Glutamatergic neuron (in vitro differentiated cells): ENCODE measurements at regions not wholly inside any gene's neighbourhood (a gene's known extent, or its start where the extent isn't known, plus 50 kb on each side); places are given as distances from the start of the nearest gene placed in this dataset.

Experiments used
- DNase-seq: peaks from one replicate; pipeline ENCODE4 v3.0.0; 2022
- H3K27ac Mint-ChIP-seq: one replicate; pipeline ENCODE4 v1.8.0; 2020; ENCODE audit warnings: mild to moderate bottlenecking, mixed read lengths, inconsistent platforms; ENCODE audit not compliant: unreplicated experiment
- H3K27me3 Mint-ChIP-seq: one replicate; pipeline ENCODE4 v1.8.0; 2020; ENCODE audit warnings: mild to moderate bottlenecking, moderate library complexity, mixed read lengths, inconsistent platforms; ENCODE audit not compliant: unreplicated experiment
- H3K36me3 Mint-ChIP-seq: one replicate; pipeline ENCODE4 v1.8.0; 2020; ENCODE audit warnings: mild to moderate bottlenecking, mixed read lengths, inconsistent platforms; ENCODE audit not compliant: unreplicated experiment
- H3K4me1 Mint-ChIP-seq: one replicate; pipeline ENCODE4 v1.8.0; 2020; ENCODE audit warnings: mild to moderate bottlenecking, low read depth, mixed read lengths, inconsistent platforms; ENCODE audit not compliant: unreplicated experiment
- H3K4me3 Mint-ChIP-seq: one replicate; pipeline ENCODE4 v1.8.0; 2020; ENCODE audit warnings: mild to moderate bottlenecking, mixed read lengths, inconsistent platforms; ENCODE audit not compliant: unreplicated experiment
- H3K9me3 Mint-ChIP-seq: one replicate; pipeline ENCODE4 v1.8.0; 2020; ENCODE audit warnings: mild to moderate bottlenecking, moderate library complexity, mixed read lengths, inconsistent platforms; ENCODE audit not compliant: unreplicated experiment
- CTCF ChIP-seq: fragments of 200-600 bp; sonication (generic); IDR thresholded peaks from one replicate; pipeline ENCODE4 v1.5.0; 2021; ENCODE audit not compliant: partially characterized antibody, unreplicated experiment

- Mint-ChIP-seq H3K27ac (no peak overlapping the region), H3K4me3 (no peak overlapping the region), H3K27me3 (no peaks in the 10 kb centered on the region), H3K9me3 (peaks cover 2% of the 10 kb centered on the region), H3K36me3 (no peaks in the 10 kb centered on the region), H3K4me1 (no peaks in the 10 kb centered on the region)
- DNase-seq: no peak
- no peak for TF ChIP-seq CTCF
These were observed 534.6 kb upstream of the ROBO2 start for GRCh38 chr3:76505202-76505845.

GRCh38 chr3:76509179-76509830 lies 530.6 kb upstream of the ROBO2 start:
- Mint-ChIP-seq H3K4me3 (no peak overlapping the region), H3K9me3 (peaks cover 2% of the 10 kb centered on the region), H3K36me3 (no peaks in the 10 kb centered on the region), H3K27ac (no peak overlapping the region), H3K27me3 (no peaks in the 10 kb centered on the region), H3K4me1 (no peaks in the 10 kb centered on the region)
- TF ChIP-seq CTCF: no peak
- DNase-seq: no peak

GRCh38 chr3:76514836-76515235 lies 525.1 kb upstream of the ROBO2 start:
- no peak overlapping the region for H3K27ac Mint-ChIP-seq

GRCh38 chr3:76523337-76523736 lies 516.6 kb upstream of the ROBO2 start:
- Mint-ChIP-seq H3K9me3 (no peaks in the 10 kb centered on the region), H3K27ac (no peak overlapping the region), H3K4me3 (no peak overlapping the region), H3K4me1 (no peaks in the 10 kb centered on the region), H3K36me3 (no peaks in the 10 kb centered on the region), H3K27me3 (no peaks in the 10 kb centered on the region)
- no peak for TF ChIP-seq CTCF
- no peak for DNase-seq

More at GRCh38 chr3:76514836-76515235, 525.1 kb upstream of the ROBO2 start:
- no peaks in the 10 kb centered on the region for H3K4me1 Mint-ChIP-seq
- H3K4me3 Mint-ChIP-seq: no peak overlapping the region
- no peak for TF ChIP-seq CTCF
- peaks cover under 1% of the 10 kb centered on the region for H3K9me3 Mint-ChIP-seq
- no peaks in the 10 kb centered on the region for H3K36me3 Mint-ChIP-seq
- H3K27me3 Mint-ChIP-seq: no peaks in the 10 kb centered on the region
- no peak for DNase-seq

- Mint-ChIP-seq H3K9me3 (no peaks in the 10 kb centered on the region), H3K4me1 (no peaks in the 10 kb centered on the region), H3K27ac (no peak overlapping the region), H3K4me3 (no peak overlapping the region), H3K36me3 (no peaks in the 10 kb centered on the region), H3K27me3 (no peaks in the 10 kb centered on the region)
- no peak for TF ChIP-seq CTCF
- no peak for DNase-seq
These were observed 514.2 kb upstream of the ROBO2 start for GRCh38 chr3:76525726-76526125.
